ENCODE measurements at regions not wholly inside any gene's neighbourhood (a gene's known extent, or its start where the extent isn't known, plus 50 kb on each side); places are given as distances from the start of the nearest gene placed in this dataset.
"Not testable (repeated sequence)": the region's sequence is repeated elsewhere in the genome, so short reads cannot be mapped to it uniquely, and the experiment has no call there.

GRCh38 chr2:139685090-139685983, 905.1 kb upstream of the NXPH2 start:
- no peak overlapping the region for H3K9ac ChIP-seq
- TF ChIP-seq Cebpa-rat (IDR thresholded peaks at IDR 0.05) = no peak
- H3K4me3 ChIP-seq = no peak overlapping the region
- no peak overlapping the region for H3K27ac ChIP-seq
- H3K4me1 ChIP-seq = no peaks in the 10 kb centered on the region
- H3K36me3 ChIP-seq = no peaks in the 10 kb centered on the region
- no peak overlapping the region for H3K4me2 ChIP-seq
- no peaks in the 10 kb centered on the region for H3K27me3 ChIP-seq
- H4K20me1 ChIP-seq = no peaks in the 10 kb centered on the region
- no peaks in the 10 kb centered on the region for H3K9me3 ChIP-seq

DNA sequence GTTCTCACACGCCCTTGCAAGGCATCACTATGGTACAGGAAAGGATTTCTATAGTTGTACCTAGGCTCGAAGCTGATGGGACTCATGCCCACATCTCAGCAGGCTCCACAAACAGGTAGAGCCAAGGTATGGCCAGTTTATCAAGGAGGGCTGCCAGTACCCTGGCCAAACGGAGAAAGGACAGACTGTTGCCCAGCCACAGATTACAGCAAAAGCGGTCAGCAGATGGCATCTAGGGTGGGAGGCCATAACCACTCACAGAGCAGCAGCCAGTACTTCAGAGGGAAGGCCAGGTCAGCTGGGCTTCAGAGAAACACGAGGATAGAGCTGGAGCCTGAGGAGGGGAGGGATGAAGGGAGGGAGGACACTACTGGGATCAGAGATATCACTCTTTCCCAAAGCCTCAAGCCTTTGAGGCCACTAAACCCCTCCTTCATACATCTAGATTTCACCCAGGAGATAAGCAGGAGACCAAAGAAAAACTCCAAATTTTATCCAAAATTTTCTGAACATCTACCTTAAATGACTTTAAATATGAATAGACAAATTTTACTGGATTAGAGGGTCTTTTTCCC, 904.2 kb upstream of the NXPH2 start:
- Histone ChIP-seq H3K4me1 (peaks cover 6% of the 10 kb centered on the region; the same call in 1 of the 2 replicates), H4K20me1 (no peaks in the 10 kb centered on the region), H3K27ac (no peak overlapping the region)

DNA sequence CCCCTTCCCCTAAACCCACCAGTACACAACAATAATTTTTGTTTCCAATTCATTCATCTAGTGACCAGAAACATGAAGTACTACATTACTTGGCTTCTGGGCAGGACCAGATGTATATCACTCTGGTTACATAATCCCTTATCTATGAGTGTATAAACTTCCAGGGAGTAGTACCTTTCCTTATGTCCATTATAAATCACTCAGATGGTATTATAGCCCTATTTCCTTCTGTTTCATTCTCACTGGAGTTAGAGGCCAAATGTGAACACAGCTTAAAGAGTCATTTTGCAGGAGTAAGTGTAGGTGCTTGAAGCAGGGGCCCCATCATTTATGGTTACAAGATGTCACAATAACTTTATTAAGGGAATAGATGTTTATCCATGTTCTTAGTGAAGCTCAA, 894.4 kb upstream of the NXPH2 start:
- H3K36me3 ChIP-seq = no peaks in the 10 kb centered on the region

More for the DNA sequence above, 904.2 kb upstream of the NXPH2 start:
- Histone ChIP-seq H3K27me3 (no peaks in the 10 kb centered on the region), H3K9ac (no peak overlapping the region), H3K4me2 (no peak overlapping the region), H3K9me3 (no peaks in the 10 kb centered on the region), H3K36me3 (no peaks in the 10 kb centered on the region), H3K4me3 (no peak overlapping the region)
- TF ChIP-seq Cebpa-rat (IDR thresholded peaks at IDR 0.05) = no peak

DNA sequence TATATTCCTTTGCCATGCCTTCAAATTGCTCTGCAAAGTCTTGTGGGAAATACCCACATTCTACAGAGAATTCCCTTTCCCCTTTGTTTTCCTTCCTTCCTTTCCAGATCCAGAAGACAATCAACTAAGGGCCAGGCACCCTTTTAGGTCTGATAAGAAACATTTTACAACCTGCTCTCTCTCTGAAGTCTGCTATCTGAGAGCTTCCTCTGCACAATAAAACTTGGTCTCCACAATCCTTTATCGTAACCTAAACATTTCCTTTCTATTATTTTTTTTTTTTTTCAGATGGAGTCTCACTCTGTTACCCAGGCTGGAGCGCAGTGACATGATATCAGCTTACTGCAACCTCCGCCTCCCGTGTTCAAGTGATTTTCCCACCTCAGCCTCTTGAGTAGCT, 893.3 kb upstream of the NXPH2 start:
- not testable (repeated sequence) for H3K9me3 ChIP-seq, H4K20me1 ChIP-seq, H3K9ac ChIP-seq, H3K4me3 ChIP-seq, H3K27ac ChIP-seq, H3K27me3 ChIP-seq, H3K36me3 ChIP-seq, H3K4me1 ChIP-seq, H3K4me2 ChIP-seq

More for the DNA sequence above, 894.4 kb upstream of the NXPH2 start:
- no peak overlapping the region for H3K4me2 ChIP-seq
- no peak overlapping the region for H3K9ac ChIP-seq
- no peak overlapping the region for H3K4me3 ChIP-seq
- H3K9me3 ChIP-seq = no peaks in the 10 kb centered on the region
- no peaks in the 10 kb centered on the region for H4K20me1 ChIP-seq
- no peaks in the 10 kb centered on the region for H3K27me3 ChIP-seq
- peaks cover under 1% of the 10 kb centered on the region; the same call in 1 of the 2 replicates for H3K4me1 ChIP-seq
- no peak for TF ChIP-seq Cebpa-rat (IDR thresholded peaks at IDR 0.05)
- H3K27ac ChIP-seq = no peak overlapping the region

- no peak for TF ChIP-seq Cebpa-rat (IDR thresholded peaks at IDR 0.05)
- H3K36me3 ChIP-seq = no peaks in the 10 kb centered on the region
- H3K4me3 ChIP-seq = no peak overlapping the region
- H3K4me2 ChIP-seq = no peak overlapping the region
- H4K20me1 ChIP-seq = no peaks in the 10 kb centered on the region
- H3K9ac ChIP-seq = no peak overlapping the region
- H3K27me3 ChIP-seq = no peaks in the 10 kb centered on the region
- no peaks in the 10 kb centered on the region for H3K4me1 ChIP-seq
- H3K27ac ChIP-seq = no peak overlapping the region
- H3K9me3 ChIP-seq = no peaks in the 10 kb centered on the region
Measured at GRCh38 chr2:139669675-139670074, 889.5 kb upstream of the NXPH2 start.

GRCh38 chr2:139652385-139652784, 872.2 kb upstream of the NXPH2 start:
- peaks cover 16% of the 10 kb centered on the region; the same call in 1 of the 2 replicates for H3K9me3 ChIP-seq
- no peak for TF ChIP-seq Cebpa-rat (IDR thresholded peaks at IDR 0.05)
- no peaks in the 10 kb centered on the region for H4K20me1 ChIP-seq
- no peak overlapping the region for H3K27ac ChIP-seq
- H3K4me1 ChIP-seq = no peaks in the 10 kb centered on the region
- H3K27me3 ChIP-seq = no peaks in the 10 kb centered on the region
- no peak overlapping the region for H3K4me3 ChIP-seq
- H3K4me2 ChIP-seq = no peak overlapping the region
- H3K9ac ChIP-seq = no peak overlapping the region
- H3K36me3 ChIP-seq = no peaks in the 10 kb centered on the region

DNA sequence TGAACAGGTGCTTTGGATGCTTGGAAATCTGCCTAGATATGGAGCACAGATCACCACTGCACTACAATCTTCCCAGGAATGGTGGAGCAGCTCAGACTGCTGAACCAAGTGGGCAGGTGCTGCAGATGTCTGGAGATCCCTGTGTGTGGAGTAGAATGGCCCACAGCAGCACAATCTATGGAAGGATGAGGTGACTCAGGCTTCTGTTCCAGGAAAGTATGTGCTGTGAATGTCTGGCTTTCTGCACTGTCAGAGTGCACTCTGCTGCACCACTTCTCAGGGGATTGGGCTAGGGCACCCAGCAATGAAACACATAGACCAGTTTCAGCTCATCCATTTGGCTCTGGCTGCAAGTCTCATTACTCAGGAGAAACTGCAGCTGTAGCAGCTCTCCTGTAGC, 865.4 kb upstream of the NXPH2 start:
- no peaks in the 10 kb centered on the region for H3K36me3 ChIP-seq
- H3K4me3 ChIP-seq = no peak overlapping the region
- no peaks in the 10 kb centered on the region for H4K20me1 ChIP-seq
- peaks cover 16% of the 10 kb centered on the region; the same call in 1 of the 2 replicates for H3K9me3 ChIP-seq
- H3K27me3 ChIP-seq = no peaks in the 10 kb centered on the region
- H3K4me1 ChIP-seq = no peaks in the 10 kb centered on the region
- TF ChIP-seq Cebpa-rat (IDR thresholded peaks at IDR 0.05) = no peak
- no peak overlapping the region for H3K4me2 ChIP-seq
- H3K9ac ChIP-seq = no peak overlapping the region
- H3K27ac ChIP-seq = no peak overlapping the region

DNA sequence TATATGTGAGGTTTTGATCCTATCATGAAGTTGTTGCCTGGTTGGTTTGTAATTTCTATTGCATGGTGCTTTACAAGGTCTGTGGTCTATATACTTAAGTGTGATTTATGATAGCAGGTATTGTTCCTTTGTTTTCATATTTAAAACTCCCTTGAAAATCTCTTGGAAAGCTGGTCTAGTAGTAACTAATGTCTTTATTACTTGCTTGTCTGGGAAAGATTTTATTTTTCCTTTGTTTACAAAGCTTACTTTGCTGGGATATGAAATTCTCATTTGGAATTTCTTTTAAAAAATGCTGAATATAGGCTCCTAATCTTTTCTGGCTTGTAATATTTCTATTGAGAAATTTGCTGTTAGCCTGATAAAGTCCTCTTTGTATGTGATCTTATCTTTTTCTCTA, 862.9 kb upstream of the NXPH2 start:
- peaks cover 6% of the 10 kb centered on the region; the same call in 1 of the 2 replicates for H3K9me3 ChIP-seq
- H3K4me2 ChIP-seq = no peak overlapping the region
- H3K9ac ChIP-seq = no peak overlapping the region
- TF ChIP-seq Cebpa-rat (IDR thresholded peaks at IDR 0.05) = no peak
- no peak overlapping the region for H3K4me3 ChIP-seq
- H4K20me1 ChIP-seq = no peaks in the 10 kb centered on the region
- H3K27me3 ChIP-seq = no peaks in the 10 kb centered on the region
- no peaks in the 10 kb centered on the region for H3K36me3 ChIP-seq
- no peak overlapping the region for H3K27ac ChIP-seq
- no peaks in the 10 kb centered on the region for H3K4me1 ChIP-seq

DNA sequence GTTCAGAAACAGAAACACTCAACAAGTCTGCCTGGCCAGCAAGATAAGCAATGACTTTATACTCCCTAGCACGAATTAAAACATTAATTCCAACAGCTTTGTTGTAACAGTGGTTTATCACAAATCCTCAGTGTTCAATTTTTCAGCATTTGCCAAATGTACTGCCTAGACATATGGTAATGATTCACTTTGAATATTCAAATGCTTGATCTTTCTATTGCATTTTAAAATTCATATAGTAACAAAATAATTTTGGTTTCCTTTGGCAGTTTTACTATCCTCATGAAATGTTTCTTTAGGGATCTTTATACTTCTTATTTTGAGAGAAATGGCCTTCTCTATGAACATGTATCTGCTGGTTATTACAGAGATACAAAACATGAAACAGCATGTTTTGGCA, 851.8 kb upstream of the NXPH2 start:
- no peaks in the 10 kb centered on the region for H3K36me3 ChIP-seq
- no peak for TF ChIP-seq Cebpa-rat (IDR thresholded peaks at IDR 0.05)
- no peaks in the 10 kb centered on the region for H3K27me3 ChIP-seq
- no peaks in the 10 kb centered on the region for H3K4me1 ChIP-seq
- H3K4me2 ChIP-seq = no peak overlapping the region
- H4K20me1 ChIP-seq = no peaks in the 10 kb centered on the region
- H3K9ac ChIP-seq = no peak overlapping the region
- no peak overlapping the region for H3K27ac ChIP-seq
- no peaks in the 10 kb centered on the region for H3K9me3 ChIP-seq
- H3K4me3 ChIP-seq = no peak overlapping the region

DNA sequence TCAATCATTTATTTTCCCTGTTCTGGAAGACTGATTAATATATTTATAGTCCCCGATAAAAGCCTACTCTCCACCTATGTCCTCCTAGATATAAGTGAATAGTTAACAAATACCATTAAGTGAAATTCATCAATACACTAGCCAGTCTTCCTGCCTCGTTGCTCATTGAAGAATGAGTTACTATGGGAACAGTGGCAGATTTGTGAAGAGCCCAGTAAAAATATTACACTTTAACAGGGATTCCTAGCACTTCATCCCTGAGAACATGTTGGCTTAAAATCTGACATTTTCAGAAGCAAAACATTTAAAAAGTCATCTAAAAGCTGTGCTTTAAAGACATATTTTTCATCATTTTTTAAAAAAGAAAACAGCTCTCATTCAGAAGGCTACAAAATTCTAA, 848.7 kb upstream of the NXPH2 start:
- H3K4me3 ChIP-seq = no peak overlapping the region
- H3K9me3 ChIP-seq = no peaks in the 10 kb centered on the region
- H3K27me3 ChIP-seq = no peaks in the 10 kb centered on the region
- no peaks in the 10 kb centered on the region for H4K20me1 ChIP-seq
- no peak for TF ChIP-seq Cebpa-rat (IDR thresholded peaks at IDR 0.05)
- no peak overlapping the region for H3K4me2 ChIP-seq
- H3K27ac ChIP-seq = no peak overlapping the region
- H3K9ac ChIP-seq = no peak overlapping the region
- H3K36me3 ChIP-seq = no peaks in the 10 kb centered on the region
- H3K4me1 ChIP-seq = no peaks in the 10 kb centered on the region
